Smooth muscle cell (in vitro differentiated cells): ENCODE measurements at regions not wholly inside any gene's neighbourhood (a gene's known extent, or its start where the extent isn't known, plus 50 kb on each side); places are given as distances from the start of the nearest gene placed in this dataset.
A peak's percentile ranks its signal among the peaks of the same experiment; 100 is the strongest.

Experiments used
- DNase-seq: peaks from one replicate; lab custom pipeline; 2025; ENCODE audit not compliant: unreplicated experiment; lab: John Stamatoyannopoulos, UW
- H2AFZ ChIP-seq: fragments of 200-600 bp; sonication (generic); 2 replicates; pipeline ENCODE4 v1.6.0; 2016; ENCODE audit warnings: antibody characterized with exemption, low read depth, mild to moderate bottlenecking
- H3F3A ChIP-seq: fragments of 200-600 bp; sonication (generic); 2 replicates; pipeline ENCODE4 v1.6.0; 2017; ENCODE audit warnings: antibody characterized with exemption, low read depth
- H3K27ac ChIP-seq: fragments of 200-600 bp; sonication (generic); 2 replicates; pipeline ENCODE4 v1.5.1; 2016; ENCODE audit warnings: low read depth, mild to moderate bottlenecking
- H3K27me3 ChIP-seq: fragments of 200-600 bp; sonication (generic); 2 replicates; pipeline ENCODE4 v1.6.1; 2016; ENCODE audit warnings: low read depth, mild to moderate bottlenecking
- H3K36me3 ChIP-seq: fragments of 200-600 bp; sonication (generic); 2 replicates; pipeline ENCODE4 v1.5.1; 2016; ENCODE audit warnings: low read depth
- H3K4me1 ChIP-seq: fragments of 200-600 bp; sonication (generic); 2 replicates; pipeline ENCODE4 v1.5.1; 2016; ENCODE audit warnings: low read depth
- H3K4me2 ChIP-seq: fragments of 200-600 bp; sonication (generic); 2 replicates; pipeline ENCODE4 v1.6.0; 2016; ENCODE audit warnings: mild to moderate bottlenecking
- H3K4me3 ChIP-seq: fragments of 200-600 bp; sonication (generic); 2 replicates; pipeline ENCODE4 v1.5.1; 2016; ENCODE audit warnings: mild to moderate bottlenecking
- H3K79me2 ChIP-seq: fragments of 200-600 bp; sonication (generic); 2 replicates; pipeline ENCODE4 v1.6.0; 2016; ENCODE audit warnings: low read depth, mild to moderate bottlenecking
- H3K9ac ChIP-seq: fragments of 200-600 bp; sonication (generic); 2 replicates; pipeline ENCODE4 v1.6.0; 2016; ENCODE audit warnings: low read depth
- H3K9me3 ChIP-seq: fragments of 200-600 bp; sonication (generic); replicated peaks from 2 replicates; pipeline ENCODE4 v1.5.1; 2016; ENCODE audit warnings: low read depth
- H4K20me1 ChIP-seq: fragments of 200-600 bp; sonication (generic); 2 replicates; pipeline ENCODE4 v1.6.0; 2016; ENCODE audit warnings: low read depth
- CTCF ChIP-seq: fragments of 200-600 bp; sonication (generic); IDR thresholded peaks from 2 replicates; pipeline ENCODE4 v1.5.1; 2017; ENCODE audit warnings: borderline replicate concordance, mild to moderate bottlenecking, antibody characterized with exemption; ENCODE audit not compliant: insufficient read depth, poor library complexity, severe bottlenecking
- WGBS: methylation state at CpG from one replicate; pipeline ENCODE4 v1.1.7; 2016; ENCODE audit warnings: low lambda C conversion rate; 5-methylcytosine and 5-hydroxymethylcytosine counted together

- H3K27me3 ChIP-seq, result no peaks in the 10 kb centered on the region
- no peak overlapping the region for H3K4me3 ChIP-seq
- H2AFZ ChIP-seq, result peak overlapping the region; percentile 26
- no peaks in the 10 kb centered on the region for H3F3A ChIP-seq
- no peaks in the 10 kb centered on the region for H3K4me1 ChIP-seq
- H3K36me3 ChIP-seq, result no peaks in the 10 kb centered on the region
- no peaks in the 10 kb centered on the region for H4K20me1 ChIP-seq
- WGBS, result 46% methylated on average over 10 of the region's 10 CpGs
- no peak for DNase-seq
- no peaks in the 10 kb centered on the region for H3K9me3 ChIP-seq
- peak; percentile 56 for TF ChIP-seq CTCF
- H3K9ac ChIP-seq, result no peak overlapping the region
- H3K4me2 ChIP-seq, result no peak overlapping the region
- no peak overlapping the region for H3K27ac ChIP-seq
- H3K79me2 ChIP-seq, result no peaks in the 10 kb centered on the region
These were observed 651.3 kb downstream of the DCDC2C start for GRCh38 chr2:4354678-4355077.

- Histone ChIP-seq H3K27me3 (no peaks in the 10 kb centered on the region), H3K9me3 (no peaks in the 10 kb centered on the region), H3K36me3 (no peaks in the 10 kb centered on the region), H3K9ac (no peak overlapping the region), H3F3A (no peaks in the 10 kb centered on the region), H3K4me1 (no peaks in the 10 kb centered on the region), H3K79me2 (no peaks in the 10 kb centered on the region), H2AFZ (no peak overlapping the region), H3K4me2 (no peak overlapping the region), H3K4me3 (no peak overlapping the region), H4K20me1 (no peaks in the 10 kb centered on the region), H3K27ac (no peak overlapping the region)
- WGBS, result 76% methylated on average over 3 of the region's 3 CpGs
- DNase-seq, result no peak
- no peak for TF ChIP-seq CTCF
These were observed 652.7 kb downstream of the DCDC2C start for GRCh38 chr2:4356109-4356508.

- Histone ChIP-seq H3K4me2 (no peak overlapping the region), H2AFZ (no peak overlapping the region), H3K4me3 (no peak overlapping the region), H3K79me2 (no peaks in the 10 kb centered on the region), H3K9me3 (no peaks in the 10 kb centered on the region), H3K36me3 (no peaks in the 10 kb centered on the region), H3K9ac (no peak overlapping the region), H3K4me1 (no peaks in the 10 kb centered on the region), H3K27ac (no peak overlapping the region), H3K27me3 (no peaks in the 10 kb centered on the region), H4K20me1 (no peaks in the 10 kb centered on the region), H3F3A (no peaks in the 10 kb centered on the region)
- WGBS, result 96% methylated on average over 1 of the region's 1 CpG
- no peak for DNase-seq
- TF ChIP-seq CTCF, result no peak
These were observed 653.2 kb downstream of the DCDC2C start for GRCh38 chr2:4356541-4356940.

GRCh38 chr2:4357121-4357520, 653.7 kb downstream of the DCDC2C start:
- Histone ChIP-seq H4K20me1 (no peaks in the 10 kb centered on the region), H3K27me3 (no peaks in the 10 kb centered on the region), H2AFZ (no peak overlapping the region), H3K4me1 (no peaks in the 10 kb centered on the region), H3K9ac (no peak overlapping the region), H3K27ac (no peak overlapping the region), H3F3A (no peaks in the 10 kb centered on the region), H3K4me3 (no peak overlapping the region), H3K4me2 (no peak overlapping the region), H3K9me3 (no peaks in the 10 kb centered on the region), H3K79me2 (no peaks in the 10 kb centered on the region), H3K36me3 (no peaks in the 10 kb centered on the region)
- no peak for DNase-seq
- WGBS, result 74% methylated on average over 8 of the region's 8 CpGs
- no peak for TF ChIP-seq CTCF
